Neural progenitor cell (in vitro differentiated cells): ENCODE measurements at regions not wholly inside any gene's neighbourhood (a gene's known extent, or its start where the extent isn't known, plus 50 kb on each side); places are given as distances from the start of the nearest gene placed in this dataset.

Experiments
- EZH2 ChIP-seq: fragments of 200-600 bp; sonication (generic); IDR thresholded peaks from 2 replicates; pipeline ENCODE4 v1.6.1; 2017; ENCODE audit warnings: antibody characterized with exemption, mild to moderate bottlenecking, moderate library complexity
- EZH2phosphoT487 ChIP-seq: fragments of 200-600 bp; sonication (generic); IDR thresholded peaks from 2 replicates; pipeline ENCODE4 v1.6.1; 2017; ENCODE audit warnings: antibody characterized with exemption
- TF ChIP-seq, protein P1 (sequence below): fragments of 200-600 bp; sonication (generic); IDR thresholded peaks from 2 replicates; pipeline ENCODE4 v1.5.1; 2017; ENCODE audit warnings: antibody characterized with exemption, mild to moderate bottlenecking

DNA sequence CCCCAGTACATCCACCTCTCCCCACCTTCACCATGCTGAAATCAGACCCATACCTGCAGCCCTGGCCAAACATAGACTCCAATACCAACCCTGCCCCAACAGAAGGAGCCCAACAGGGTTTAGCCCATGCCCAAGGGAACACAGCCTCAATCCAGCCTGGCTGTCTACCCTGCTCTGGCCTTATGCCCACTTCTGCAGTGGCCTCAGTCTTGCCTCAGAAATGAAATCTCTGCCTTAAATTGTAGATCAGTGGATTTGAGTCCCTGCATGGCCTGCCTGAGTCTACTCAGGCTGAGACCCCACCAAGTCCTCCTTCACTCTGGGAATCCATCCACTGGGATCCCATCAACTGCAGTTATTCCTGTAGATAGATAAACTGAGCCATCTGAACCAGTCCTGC, 97.6 kb upstream of the GJB5 start:
- TF ChIP-seq, protein P1, sequence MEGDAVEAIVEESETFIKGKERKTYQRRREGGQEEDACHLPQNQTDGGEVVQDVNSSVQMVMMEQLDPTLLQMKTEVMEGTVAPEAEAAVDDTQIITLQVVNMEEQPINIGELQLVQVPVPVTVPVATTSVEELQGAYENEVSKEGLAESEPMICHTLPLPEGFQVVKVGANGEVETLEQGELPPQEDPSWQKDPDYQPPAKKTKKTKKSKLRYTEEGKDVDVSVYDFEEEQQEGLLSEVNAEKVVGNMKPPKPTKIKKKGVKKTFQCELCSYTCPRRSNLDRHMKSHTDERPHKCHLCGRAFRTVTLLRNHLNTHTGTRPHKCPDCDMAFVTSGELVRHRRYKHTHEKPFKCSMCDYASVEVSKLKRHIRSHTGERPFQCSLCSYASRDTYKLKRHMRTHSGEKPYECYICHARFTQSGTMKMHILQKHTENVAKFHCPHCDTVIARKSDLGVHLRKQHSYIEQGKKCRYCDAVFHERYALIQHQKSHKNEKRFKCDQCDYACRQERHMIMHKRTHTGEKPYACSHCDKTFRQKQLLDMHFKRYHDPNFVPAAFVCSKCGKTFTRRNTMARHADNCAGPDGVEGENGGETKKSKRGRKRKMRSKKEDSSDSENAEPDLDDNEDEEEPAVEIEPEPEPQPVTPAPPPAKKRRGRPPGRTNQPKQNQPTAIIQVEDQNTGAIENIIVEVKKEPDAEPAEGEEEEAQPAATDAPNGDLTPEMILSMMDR: no peak
- TF ChIP-seq EZH2: no peak
- TF ChIP-seq EZH2phosphoT487: no peak
